Right ventricle myocardium inferior (tissue), 1 donor: ENCODE measurements at regions not wholly inside any gene's neighbourhood (a gene's known extent, or its start where the extent isn't known, plus 50 kb on each side); places are given as distances from the start of the nearest gene placed in this dataset.
"Not testable (repeated sequence)": the region's sequence is repeated elsewhere in the genome, so short reads cannot be mapped to it uniquely, and the experiment has no call there.

Experiments
- ATAC-seq: fragments of 200-7000 bp; cut with Tn5 transposase; one replicate; pipeline ENCODE4 v1.9.1; 2020; ENCODE audit warnings: mild to moderate bottlenecking, moderate library complexity
- DNase-seq: peaks from one replicate; pipeline ENCODE4 v3.0.0; 2021; ENCODE audit errors: missing footprints
- intact Hi-C: fragments of 100-400 bp; cut with DNase I; formaldehyde crosslinking; loops from one replicate; pipeline ENCODE4 v1.11.0; 2022
- donor health status: DM: no; HTN: yes; CAD: no; lungs with severe emphysema.

DNA sequence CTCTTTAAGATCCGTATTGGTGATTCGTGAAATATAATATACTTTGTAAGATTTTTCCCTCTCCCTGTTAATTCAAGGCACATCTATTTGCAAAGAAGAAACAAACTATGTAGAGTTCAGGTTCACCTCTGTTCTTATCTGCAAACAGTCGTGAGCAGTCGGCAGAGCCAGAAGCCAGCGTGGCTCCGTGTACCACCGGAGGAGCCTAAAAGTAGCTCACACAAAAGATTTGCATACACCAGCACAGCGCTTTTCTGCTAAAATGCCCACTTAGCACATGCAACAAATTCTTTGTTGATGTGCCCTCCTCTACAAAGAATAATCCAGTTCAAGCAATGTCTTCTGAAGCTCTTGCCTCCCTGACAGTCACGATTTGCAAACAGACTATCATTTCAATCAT, 416.0 kb upstream of the TENM3 start:
- ATAC-seq (no peak), DNase-seq (no peak)
- intact Hi-C loops = no loop called here

GRCh38 chr4:181830404-181831035, 412.7 kb upstream of the TENM3 start:
- ATAC-seq (no peak), DNase-seq (no peak)
- intact Hi-C loops = no loop called here

GRCh38 chr4:181834071-181834470, 409.1 kb upstream of the TENM3 start:
- ATAC-seq (no peak), DNase-seq (no peak)
- intact Hi-C loops = no loop called here

DNA sequence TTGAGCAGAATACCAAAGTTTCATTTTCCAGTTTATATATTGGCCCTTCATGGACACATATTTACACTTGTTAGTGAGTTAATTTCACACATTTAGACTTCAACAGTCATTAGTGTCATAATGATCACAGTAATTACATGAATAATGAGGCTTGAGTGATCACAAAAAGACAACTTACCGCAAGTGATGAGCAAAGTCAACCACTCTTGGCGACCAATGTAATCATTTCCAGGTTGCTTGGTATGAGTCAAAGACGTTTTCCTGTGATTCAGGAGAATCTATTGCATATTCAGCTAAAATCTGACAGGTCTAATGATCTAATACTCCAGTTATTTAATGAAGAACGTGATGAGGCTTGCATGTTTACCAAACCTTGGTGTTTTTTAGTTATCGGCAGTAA, 407.9 kb upstream of the TENM3 start:
- DNase-seq (no peak), ATAC-seq (no peak)
- intact Hi-C loops = no loop called here

GRCh38 chr4:181838253-181838652, 404.9 kb upstream of the TENM3 start:
- no peak for ATAC-seq
- intact Hi-C loops = no loop called here
- DNase-seq = no peak

DNA sequence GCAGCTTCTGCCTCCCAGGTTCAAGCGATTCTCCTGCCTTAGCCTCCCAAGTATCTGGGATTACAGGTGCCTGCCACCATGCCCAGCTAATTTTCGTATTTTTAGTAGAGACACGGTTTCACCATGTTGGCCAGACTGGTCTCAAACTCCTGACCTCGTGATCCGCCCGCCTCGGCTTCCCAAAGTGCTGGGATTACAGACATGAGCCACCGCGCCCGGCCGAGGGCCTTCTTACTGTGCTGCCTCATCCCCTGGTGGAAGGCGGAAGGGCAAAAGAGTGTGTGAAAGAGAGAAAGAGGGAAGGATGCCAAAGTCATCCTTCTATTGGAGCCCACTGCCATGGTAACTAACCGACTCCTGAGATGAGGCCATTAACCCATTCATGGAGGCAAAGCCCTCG, 399.4 kb upstream of the TENM3 start:
- intact Hi-C loops, DNase-seq, ATAC-seq: not testable (repeated sequence)

GRCh38 chr4:181845617-181846016, 397.6 kb upstream of the TENM3 start:
- intact Hi-C loops = no loop called here
- no peak for ATAC-seq

GRCh38 chr4:181846934-181847333, 396.3 kb upstream of the TENM3 start:
- ATAC-seq = no peak
- intact Hi-C loops = no loop called here

More at GRCh38 chr4:181845617-181846016, 397.6 kb upstream of the TENM3 start:
- DNase-seq = no peak

DNA sequence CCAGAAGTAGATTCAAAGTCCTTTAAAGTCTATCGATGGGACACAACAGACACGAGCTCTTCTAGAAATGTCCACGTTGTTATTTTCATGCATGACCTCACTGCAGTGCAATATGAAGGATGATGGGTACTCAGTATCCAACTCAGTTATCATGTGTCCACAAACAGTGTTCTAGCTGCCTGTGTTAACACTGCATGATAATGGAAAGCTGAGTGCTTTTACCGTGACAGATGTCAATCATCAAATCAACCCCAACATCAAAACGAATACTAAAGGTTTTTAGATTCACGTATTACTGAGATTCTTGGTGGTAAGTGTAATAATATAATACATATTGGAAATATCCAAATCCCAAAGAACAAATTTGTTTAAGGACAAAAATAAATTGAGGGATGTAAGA, 394.8 kb upstream of the TENM3 start:
- DNase-seq = no peak
- intact Hi-C loops = no loop called here
- ATAC-seq = no peak

More at GRCh38 chr4:181846934-181847333, 396.3 kb upstream of the TENM3 start:
- no peak for DNase-seq

DNA sequence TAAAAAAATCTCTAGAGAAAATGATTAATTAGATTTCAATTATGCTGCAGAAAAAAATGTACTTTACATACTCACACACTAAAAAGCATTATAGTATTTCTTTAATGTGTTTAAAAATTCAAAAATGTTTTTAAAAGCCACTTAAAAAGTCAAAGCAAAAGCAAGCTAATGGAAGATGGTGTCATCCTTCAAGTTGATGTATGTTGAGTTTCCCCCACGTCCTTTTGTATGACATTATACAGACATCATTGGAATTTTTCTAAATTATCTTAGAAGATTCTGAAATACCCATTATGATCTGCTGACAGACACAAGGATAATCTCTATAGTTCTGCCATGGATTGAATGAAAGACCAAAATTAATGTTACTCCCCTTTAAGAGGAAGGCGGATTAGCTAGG, 393.7 kb upstream of the TENM3 start:
- intact Hi-C loops = no loop called here
- ATAC-seq (no peak), DNase-seq (no peak)

DNA sequence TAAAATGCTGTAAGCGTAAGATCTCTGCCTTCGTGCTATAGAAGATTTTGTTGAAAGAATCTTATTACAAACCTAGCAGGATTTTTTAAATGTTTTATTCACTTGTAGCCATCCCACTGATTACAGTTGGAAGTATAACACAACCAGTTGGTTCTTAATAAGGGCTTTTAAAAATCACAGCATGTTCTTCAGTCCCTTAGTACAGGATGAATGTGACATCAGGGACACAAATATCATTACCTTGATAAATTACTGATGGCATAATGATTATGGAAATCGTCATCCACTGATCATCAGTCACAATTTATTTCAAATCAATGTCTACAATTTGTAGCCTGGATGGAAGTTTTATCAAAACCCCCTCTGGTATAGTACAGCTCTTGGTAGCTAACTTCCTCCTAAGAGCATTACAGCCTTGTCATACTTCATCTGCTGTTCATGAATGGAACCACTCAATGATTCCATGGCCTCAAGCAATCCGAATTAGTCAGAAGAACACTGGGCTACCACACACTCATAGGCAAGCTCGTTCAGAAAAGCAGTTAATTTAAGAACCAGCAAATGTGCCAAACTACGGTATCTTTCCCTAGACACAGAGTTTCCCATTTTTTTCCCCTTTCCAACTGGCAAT, 389.2 kb upstream of the TENM3 start:
- ATAC-seq (peak; percentile 39), DNase-seq (no peak)
- intact Hi-C loops = no loop called here

DNA sequence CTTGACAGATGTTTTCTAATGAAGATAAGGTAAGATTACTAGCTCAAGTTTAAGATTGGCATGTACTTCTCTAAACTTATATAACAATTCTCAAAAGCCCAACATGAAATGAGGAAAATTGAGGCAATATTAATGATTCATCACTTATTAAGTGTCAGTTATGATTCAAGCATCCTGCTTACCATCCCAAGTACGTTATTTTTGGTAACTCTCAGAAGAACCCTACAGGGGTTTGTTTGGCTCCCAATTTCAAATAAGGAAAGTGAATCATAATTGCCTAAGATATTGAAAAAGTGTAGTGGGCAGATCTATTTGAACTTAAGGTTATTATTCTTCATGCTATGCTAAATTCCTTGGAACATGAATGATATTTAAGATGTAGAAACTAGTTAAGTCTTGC, 387.9 kb upstream of the TENM3 start:
- no peak for ATAC-seq
- no peak for DNase-seq
- intact Hi-C loops = no loop called here

GRCh38 chr4:181857471-181857870, 385.7 kb upstream of the TENM3 start:
- DNase-seq, intact Hi-C loops, ATAC-seq: not testable (repeated sequence)

DNA sequence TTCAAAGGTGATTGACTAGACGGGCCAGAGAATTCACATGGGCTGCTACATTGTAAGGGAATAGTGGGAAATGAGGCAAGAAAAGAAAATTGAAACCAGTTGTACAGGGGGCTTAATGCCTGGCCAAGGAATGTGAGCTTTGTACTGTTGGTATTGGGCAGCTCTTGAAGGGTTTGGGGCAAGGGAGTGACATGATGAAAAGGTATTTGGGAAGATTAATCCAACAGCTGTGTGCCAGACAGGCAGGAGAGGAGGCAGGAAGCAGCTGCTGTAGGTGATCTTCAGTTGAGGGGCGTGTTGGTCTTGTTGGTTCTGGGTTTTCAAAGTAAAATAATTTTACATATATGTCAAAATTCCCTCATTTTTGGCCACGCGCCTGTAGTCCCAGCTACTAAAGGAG, 384.5 kb upstream of the TENM3 start:
- intact Hi-C loops = no loop called here
- ATAC-seq (no peak), DNase-seq (no peak)

- intact Hi-C loops = no loop called here
- ATAC-seq (no peak), DNase-seq (no peak)
Observed at GRCh38 chr4:181859439-181859838, 383.8 kb upstream of the TENM3 start.

- DNase-seq = no peak
- peak; percentile 56 for ATAC-seq
- intact Hi-C loops = no loop called here
Observed at GRCh38 chr4:181860157-181860556, 383.0 kb upstream of the TENM3 start.

DNA sequence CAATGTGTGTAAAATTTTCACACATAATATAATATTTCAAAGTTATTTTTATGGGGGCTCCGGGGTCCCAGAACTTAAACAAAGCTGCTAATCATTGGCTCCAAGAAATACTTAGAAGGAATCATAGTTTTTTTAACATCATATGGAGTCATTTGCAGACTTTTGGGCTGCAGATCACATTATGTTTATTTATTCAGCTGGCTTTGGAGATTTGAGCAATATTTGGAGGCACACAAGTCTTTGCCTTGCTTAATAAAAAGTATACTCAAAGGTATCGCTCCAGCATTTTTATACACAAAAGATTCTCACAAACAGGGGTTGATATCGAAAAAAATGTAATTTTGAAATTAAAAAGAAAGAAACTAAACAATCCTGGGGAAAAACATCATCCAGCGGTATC, 382.5 kb upstream of the TENM3 start:
- intact Hi-C loops = no loop called here
- DNase-seq = no peak
- no peak for ATAC-seq

DNA sequence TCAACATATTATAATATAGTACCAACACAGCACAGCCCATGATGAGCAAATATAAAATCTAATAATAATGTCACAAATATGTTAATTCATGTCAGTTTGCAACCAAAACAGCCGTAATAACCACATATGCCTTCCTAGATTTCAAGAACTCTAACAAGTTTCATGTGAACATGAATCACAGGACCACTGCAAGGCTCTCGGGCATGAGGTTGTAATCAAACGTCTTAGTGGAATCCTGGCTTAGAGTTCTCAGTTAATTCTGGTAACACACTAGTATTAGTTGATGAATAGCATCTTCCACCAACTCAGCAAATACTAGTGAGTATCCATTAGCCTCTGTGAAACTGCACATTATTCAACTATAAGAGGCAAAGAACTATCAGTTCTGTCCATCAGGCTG, 379.3 kb upstream of the TENM3 start:
- ATAC-seq (no peak), DNase-seq (no peak)

DNA sequence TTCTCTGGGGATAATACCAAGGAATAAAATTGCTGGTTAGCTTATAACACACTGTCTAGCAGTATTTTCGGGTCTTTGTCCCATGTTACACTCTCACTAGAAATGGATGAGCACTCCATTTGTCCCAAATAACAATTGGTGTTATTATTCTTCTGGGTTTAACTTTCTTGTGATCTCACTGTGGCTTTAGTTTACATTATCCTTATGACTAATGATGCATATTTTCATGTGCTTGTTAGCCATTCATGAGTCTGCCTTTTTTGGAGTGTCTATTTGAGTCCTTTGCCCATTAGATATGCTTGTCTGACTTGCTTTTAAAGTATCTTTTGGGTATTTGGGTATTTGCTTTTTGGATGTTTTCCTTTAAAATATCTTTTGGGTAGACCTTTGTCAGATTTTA, 372.9 kb upstream of the TENM3 start:
- DNase-seq = no peak
- no peak for ATAC-seq
- intact Hi-C loops = no loop called here

More for the DNA sequence above, 379.3 kb upstream of the TENM3 start:
- intact Hi-C loops = no loop called here

DNA sequence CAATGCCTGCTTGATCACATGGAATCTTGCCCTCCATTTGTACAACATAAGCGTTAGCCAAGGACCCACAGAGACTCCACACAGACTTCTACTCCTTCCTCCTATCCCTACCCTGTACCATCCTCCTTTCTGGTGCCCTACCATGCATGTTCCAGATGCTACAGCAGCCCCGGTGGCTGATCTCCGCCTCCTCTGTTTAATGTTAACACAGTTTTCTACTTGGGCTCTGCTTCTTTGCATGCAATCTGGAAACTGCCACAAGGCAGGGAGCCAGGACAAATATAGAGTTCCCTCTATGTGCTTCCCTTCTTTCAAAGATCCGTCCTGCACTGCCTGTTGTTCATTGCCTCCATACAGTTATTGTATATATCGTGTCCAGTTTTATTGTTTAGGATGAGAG, 368.6 kb upstream of the TENM3 start:
- intact Hi-C loops = no loop called here
- DNase-seq = no peak
- ATAC-seq = no peak

DNA sequence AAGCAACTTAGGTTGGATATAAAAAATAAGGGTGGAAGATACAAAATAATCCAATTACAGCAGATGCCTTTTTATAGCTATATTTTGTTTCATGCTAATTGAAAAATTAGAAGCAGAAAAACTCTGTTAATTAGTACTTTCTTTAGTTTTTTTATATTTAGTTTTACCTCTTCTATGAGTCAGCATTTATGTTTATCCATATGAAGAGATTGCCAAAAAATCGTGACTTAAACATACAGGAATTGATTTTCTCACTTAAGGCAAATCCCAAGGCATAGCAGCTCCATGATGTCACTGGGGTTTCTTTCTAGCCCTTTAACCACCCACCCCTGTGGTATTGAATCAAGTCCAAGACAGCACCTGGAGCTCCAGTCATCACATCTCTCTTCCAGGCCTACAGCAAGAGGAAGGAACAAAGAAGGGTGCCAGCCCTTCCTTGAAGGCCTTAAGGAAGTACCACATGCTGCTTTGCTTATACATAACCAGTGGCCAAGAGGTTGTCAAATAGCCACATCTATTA, 365.8 kb upstream of the TENM3 start:
- ATAC-seq (no peak), DNase-seq (no peak)
- intact Hi-C loops = no loop called here
